Mucosa of gallbladder (tissue), 1 donor: ENCODE measurements at regions not wholly inside any gene's neighbourhood (a gene's known extent, or its start where the extent isn't known, plus 50 kb on each side); places are given as distances from the start of the nearest gene placed in this dataset.
A peak's percentile ranks its signal among the peaks of the same experiment; 100 is the strongest.

Source experiments
- DNase-seq: peaks from one replicate; pipeline ENCODE4 v3.0.0-alpha.2; 2020; ENCODE audit warnings: low spot score
- donor health status: DM: no; HTN: no; CAD: no.

DNA sequence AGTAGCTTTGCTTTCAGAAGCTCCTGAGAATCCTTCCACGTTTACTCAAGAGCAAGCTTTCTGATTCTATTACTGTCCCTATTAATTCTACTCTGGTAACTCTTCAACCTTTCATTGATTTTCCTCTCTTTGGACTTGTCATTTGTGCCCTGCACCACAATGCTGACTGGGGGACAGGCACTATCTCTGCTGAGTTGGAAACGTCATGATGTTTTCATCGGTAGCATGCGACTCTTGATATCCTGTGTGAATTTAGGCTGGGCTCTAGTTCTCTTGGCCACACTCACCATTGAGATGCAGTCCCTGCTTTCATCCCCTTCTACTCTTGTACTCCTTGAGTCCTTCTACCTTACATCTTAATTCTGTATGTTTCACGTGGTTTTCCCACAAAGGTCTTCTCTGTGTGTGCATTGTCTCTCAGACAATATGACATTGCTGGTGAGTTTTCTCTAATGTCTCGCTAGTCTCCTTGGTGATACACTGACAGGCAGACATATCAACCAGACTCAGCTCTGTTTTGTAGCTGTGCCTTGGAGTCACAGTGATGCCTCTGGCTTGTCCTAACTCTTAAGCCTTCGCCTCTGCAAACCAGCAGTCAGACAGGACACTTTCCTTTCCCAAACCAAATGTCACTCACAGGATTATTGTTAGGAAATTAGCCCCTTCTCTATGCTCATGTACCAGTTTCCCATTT, 223.6 kb upstream of the ADGRL2 start:
- no peak for DNase-seq

DNA sequence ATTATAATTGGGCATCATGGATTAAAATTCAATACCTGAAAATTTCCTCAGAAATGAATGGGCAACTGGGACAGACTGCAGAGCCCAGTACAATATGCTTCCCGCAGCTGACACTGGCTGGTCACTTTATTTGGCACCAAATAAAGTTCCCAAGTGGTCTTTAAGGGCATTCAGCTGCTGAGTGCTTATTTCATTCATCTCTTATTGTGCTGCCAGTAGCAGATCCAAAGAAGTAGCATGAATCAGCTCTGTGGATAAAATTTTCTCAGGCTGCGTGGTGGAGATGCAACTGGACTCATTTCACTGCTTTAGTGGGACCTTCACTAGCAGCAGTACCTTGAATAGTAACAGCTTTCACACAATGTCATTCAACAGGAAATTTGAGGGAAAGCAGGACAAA, 226.3 kb upstream of the ADGRL2 start:
- no peak for DNase-seq

DNA sequence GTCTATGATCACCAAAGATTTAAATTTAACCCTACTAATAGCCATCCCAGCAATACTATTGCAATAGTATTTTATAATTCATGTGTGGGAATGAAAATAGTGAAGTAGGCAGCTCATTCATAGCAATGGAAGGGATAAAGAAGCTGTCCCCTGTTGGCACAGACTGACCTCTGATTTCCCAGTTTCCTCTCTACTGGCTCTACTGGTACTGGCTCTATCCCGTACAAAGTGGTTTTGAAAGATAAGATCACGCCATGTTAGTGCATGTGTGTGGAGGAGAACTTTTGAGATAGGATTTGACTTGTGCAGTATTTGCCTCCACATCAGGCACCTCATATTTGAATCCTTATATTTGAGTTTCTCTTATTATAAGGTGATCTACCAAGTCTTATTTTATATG, 227.3 kb upstream of the ADGRL2 start:
- no peak for DNase-seq

DNA sequence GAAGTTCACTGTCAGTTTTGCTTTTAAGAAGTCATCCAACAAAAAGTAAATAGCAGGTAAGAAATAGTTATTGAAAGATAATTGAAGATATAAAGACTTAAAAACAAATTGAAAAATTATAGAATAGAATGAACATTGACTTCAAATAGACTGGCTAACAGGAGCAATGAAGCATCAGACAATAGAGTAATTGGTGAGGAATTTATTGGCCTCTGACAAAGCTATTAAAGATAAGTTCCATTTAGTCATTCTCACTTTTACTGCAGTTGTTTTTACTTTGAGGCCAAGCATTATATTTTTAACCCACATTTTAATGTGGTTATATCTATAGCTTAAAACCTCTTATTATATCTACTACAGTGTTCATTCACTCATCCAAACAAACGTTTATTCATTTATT, 228.8 kb upstream of the ADGRL2 start:
- no peak for DNase-seq

DNA sequence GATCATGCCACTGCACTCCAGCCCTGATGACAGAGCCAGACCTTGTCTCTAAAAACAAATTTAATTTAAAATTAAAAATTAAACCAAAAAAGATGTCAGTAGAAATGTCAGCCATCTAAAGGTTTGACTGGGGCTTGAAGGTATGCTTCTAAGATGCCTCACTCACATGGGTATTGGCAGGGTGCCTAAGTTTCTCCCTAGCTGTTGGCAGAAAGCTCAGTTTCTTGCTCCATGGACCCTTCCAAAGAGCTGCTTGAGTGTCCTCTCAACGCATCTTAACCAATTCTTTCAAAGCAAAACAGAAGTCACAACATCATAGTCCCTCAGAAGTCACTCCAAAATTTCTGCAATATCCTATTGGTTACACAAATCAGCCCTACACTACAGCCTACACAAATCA, 231.0 kb upstream of the ADGRL2 start:
- DNase-seq, result no peak

DNA sequence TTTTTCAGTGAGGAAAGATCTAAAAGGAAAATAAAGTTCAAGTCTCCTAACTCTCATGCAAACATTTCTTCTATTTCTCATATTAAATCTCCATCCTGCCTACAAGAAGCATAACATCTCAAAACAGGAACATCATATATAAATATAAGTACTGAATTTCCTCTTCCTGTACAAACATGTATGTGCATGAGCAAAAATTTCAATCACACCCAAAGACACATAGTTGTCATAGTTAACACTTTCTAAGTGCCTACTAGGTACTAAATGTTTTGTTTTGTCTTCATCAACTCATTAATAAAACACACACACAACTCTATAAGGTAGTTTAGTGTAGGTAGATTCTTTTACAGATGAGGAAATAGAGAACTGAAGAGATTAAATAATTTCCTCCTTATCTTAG, 237.1 kb upstream of the ADGRL2 start:
- no peak for DNase-seq

DNA sequence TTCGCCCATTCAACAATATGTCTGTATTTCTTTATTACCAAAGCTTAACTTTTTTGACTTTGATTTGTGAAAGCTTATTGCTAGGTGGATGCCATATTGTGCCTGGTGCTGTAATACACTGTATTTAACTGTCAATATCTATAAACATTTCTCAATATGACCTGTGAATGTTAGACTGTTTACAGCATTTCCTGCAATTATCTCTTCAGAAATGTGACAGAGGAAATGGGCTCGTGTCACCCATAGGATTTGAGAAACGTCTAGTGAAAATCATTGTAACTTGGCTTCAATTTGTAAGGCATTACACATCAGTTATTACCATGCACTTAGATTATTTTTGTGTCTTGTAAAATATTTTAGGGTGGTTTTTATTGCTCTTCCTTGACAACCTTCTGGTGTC, 237.8 kb upstream of the ADGRL2 start:
- no peak for DNase-seq

DNA sequence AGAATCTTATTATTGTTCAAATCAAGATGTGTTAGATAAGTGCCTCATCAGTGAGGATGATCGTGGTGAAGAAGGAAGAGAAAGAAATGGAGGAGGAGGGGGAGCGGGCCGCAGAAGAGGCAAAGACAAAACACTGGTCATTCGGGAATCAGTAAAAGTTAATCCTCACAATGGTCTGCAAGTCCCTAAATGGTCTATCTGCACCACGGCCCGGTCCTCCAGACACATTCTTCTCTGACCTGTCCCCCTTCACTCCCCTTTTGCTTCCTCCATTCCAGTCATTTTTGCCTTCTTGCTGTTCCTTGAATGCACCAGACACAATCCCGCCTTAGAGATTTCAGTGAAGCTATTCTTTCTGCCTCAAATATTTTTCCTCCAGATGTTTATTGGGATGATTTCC, 240.1 kb upstream of the ADGRL2 start:
- DNase-seq, result no peak

DNA sequence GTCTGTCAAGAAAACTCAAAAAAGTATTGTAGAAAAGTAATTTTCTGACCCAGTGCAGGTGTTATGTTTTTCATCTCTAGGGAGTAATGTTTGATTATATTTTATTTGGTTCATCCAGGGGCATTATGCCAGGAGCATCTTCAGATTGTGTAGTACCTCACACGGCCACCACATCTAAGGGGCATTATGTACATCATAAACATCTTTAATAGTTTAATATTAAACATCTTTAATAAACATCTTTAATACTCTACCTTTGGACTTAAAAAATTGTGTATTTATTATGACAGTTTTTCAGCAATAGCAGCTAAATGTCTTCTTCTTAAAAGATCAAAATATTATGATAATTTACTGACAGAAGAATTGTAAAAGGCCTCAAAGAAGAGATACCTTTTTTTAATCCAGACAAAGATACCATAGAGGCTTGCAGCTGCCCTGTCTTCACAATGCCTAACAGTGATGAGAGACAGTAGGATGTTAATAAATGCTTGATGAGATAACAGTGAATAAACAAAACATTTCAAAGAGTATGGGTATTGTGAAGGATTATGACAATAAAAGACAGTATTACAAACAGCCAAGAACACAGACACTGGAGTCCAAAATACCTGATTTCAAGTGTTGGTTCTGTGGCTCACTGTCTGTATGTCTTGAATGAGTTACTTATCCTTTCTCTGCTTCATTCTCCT, 240.9 kb upstream of the ADGRL2 start:
- no peak for DNase-seq

DNA sequence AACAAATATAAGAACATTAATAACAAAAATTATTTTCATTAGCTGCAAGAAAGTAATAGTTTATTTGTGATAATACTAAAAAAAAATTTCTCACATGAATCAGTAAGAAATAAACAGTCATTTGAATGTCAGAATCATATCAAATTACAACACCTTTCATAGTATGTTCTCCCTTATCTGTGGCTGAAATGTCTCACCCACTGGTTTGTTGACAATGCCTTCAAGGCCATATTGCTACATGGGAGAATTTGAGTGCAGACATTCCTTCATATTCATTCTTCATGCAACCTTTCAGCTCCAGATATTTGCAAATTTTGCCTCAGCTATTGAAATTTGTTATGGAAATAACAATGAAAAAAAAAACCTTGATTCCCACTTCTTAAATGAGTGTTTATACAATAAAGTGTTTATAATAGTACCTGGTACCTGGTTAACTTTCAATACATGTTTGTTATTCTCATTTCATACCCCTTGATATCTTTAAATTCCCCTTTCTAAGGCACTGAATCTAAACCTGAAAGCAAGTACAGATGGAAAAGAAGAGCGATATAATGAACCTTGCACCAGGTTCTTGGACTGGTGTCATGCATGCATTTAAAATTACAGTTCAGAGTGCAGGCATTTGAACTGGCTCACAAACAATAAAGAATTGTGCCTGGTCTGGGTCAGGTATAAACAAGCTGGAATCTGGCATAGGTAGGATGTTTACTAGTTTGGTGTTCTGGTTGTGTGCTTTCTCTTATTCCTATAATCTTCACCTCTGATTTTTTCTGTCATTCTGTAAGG, 242.2 kb upstream of the ADGRL2 start:
- DNase-seq, result no peak

DNA sequence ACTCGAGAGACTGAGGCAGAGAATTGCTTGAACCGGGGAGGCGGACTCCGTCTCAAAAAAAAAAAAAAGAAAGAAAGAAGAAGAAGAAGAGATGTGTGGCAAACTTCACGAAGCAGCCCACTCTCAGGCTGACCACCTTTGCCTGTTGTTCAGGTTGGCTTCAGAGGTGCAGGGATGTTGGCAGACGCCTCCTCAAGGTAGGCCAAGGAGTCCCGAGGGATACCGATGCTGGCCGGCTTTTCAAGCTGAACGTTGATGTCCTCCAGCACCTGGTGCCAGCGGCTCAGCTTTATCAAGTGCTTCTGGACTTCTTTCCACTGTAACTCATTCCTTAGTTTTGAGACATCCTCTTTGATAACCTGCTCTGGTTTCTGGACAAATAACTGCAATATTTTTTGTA, 243.8 kb upstream of the ADGRL2 start:
- DNase-seq, result no peak

DNA sequence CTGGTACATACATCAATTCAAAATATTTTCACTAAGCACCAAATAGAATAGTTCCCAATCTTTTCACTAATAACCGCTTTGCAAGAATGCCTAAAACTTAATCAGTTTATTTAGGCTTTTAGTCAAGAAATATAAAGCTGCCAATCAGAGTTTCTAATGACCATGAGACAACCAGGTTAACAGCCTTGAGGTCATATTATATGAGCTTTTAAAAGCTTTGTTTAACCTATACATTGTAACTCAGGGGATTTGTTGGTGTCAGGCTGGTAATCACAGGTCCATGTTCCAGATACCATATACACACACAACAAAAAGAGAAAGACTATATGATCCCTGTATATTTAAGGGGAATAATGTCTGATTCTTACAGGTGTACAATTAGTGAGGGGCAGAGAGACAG, 246.2 kb upstream of the ADGRL2 start:
- no peak for DNase-seq

DNA sequence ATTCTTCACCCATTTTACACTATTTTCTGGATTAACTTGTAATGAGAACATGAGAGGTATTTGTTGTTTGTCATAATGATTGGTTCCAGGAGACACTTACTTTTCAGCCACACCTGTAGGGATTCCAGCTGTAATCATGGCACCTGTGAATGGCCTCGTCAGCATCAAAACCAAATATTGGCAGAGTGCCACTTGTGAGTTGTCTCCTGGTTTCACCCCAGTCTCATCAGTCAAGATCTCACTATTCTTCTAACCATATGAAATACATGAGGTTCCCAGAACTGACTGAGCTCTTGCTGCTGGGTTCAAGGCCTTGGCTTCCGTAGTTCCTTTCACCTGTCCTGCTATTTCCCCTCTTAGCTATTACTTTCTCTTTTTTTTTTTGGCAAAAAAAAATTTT, 246.6 kb upstream of the ADGRL2 start:
- DNase-seq, result no peak

DNA sequence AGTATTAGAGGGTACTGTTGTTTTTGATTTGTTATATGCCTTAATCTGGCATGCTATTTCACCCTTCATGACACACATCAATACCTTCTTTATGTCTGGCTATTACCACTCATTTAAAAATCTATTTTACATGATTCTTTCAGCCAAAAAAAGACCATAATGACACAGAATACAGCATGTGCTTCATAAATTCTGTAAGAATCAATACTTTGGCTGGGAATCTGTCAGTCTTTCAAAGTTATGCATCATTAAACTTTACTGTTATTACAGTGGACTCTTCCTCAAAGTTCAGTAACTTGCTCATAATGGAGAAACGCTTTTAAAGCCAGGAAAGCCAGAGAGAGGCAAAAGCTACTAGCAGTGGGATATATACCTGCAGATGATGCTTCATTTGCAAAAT, 247.2 kb upstream of the ADGRL2 start:
- DNase-seq, result no peak

DNA sequence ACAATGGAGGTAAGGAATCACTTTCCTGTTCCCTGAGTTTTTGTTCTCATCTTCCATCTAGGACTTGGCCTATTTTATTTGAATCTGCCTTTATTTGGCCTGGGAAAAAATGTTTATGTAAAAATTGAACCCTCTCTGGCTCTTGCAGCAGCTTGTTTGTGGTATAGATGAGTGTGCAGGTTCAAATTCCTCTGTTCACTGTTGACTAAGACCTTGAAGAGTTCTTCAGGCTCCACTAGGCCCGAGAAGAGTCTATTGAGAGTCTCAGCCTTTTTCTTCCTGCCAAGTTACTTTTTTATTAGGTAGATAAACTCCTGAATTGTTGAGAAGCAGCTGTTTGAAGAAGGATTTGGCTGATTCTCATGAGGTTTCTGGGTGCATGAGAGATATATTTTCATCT, 248.8 kb upstream of the ADGRL2 start:
- no peak for DNase-seq

DNA sequence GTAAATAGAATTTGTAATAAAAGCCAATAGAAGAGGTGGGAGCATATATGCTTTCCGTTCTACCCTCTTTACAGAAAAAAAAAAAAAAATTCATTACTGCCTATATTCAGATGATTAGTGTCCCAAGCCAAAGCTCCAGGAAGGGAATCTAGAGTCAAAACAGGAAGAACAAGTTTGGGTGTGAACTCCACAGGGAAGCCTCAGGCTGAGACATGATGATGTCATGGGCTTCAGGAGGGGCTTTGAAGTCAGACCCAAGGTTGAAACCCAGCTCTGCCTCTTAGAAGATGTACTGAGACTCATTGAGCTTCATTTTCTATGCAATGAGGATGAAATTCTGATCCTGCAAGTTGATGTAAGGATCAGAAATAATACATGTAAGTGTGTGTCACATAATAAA, 250.0 kb upstream of the ADGRL2 start:
- DNase-seq, result no peak

DNA sequence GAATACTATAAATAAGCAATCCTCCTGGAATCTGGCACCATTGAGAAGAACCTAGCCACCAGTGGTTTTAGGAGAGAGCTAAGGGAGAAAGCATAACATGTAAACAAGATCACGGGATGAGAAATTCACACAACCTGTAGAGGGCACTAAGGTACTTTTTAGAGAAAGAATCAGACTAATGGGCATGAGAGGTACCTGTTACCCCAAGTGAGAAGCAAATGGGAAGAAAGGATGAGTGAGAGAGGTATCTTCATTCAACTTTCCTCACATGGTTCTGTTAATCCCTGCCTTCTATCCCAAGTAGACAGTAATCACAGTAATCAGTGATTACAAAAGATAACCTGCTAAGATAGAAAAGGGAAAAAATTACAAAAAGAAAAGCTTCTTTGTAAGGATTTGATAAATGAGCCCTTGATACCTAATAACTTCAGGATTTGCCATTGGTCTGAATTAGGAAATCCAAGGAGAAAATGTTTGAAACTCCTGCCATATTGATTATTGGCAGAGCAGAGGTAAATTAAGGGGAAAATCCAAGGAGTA, 251.1 kb upstream of the ADGRL2 start:
- DNase-seq, result peak; percentile 15

DNA sequence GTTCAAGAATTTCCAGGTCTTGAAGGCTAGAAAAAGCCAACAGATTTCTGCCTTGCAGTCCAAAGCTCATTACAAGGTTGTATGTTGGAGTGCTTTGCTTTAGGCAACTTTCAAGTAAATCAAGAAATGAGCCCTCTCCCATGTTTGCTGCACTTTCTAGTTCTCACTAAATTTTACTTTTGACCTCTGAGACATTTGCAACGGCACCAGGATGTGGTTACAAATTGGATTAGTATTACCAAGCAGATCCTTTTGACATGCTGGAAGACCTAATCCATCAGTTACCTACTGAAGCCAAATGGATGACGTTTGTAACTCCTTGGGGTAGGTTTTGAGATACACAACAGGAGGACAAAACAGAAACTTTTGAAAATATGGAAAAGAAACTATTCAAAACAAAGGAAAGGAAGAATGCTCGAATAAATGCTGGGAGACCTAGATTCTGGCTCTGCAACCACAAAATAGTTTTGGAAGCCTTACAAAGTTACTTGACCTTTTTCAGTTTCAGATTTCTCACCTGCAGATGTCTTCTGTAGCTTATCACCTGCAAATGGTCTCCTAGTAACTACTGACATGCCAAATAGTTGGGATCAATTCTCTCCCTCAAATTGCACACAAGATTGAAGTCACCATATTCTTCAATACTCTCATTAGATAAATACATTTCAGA, 251.7 kb upstream of the ADGRL2 start:
- no peak for DNase-seq

DNA sequence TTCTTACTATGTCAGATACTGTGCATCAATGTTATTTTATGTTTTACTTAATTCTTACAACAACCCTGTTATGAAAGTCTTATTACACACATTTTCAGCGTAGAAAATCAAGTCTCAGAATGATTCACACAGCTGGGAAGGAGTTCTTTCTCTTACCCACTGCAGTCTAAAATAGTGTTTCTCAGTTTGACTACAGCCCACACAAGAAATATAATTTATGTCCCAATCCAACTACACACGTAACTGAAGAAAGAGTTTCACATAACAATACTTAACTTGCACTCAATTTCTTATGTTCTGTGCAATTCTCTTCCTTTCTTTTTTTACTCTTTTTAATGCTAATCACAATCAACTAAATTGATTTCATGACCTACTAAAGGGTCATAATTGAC, 252.8 kb upstream of the ADGRL2 start:
- no peak for DNase-seq

DNA sequence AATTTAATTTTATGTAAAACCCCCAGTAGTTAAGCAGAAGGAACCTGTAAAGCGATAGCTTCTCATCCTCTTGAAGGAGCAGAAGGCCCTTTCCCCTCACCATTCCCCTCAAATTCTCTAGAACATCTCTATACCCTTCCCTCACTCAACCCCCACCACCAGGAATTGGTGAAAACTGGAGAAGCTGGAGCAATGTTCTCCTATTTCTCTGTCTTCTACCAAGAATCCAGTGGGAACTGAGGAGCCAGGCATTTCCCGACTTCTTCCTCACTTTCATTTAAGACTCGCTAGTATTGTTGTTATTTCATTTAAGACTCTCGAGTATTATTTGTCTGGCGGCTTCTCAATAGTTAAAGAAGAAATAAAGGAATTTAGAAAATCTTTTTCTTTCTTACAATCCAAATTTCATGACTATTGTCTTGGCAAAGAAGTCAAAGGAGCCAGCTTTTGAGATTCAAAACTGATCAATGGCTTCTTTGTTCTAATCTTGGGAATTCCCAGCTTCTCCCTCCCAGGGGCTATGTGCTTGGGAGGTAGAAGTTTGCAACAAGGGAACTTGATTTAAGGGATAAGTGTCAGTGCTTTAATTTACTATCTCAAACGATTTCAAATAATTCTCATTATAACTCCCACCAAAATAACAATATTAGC, 253.3 kb upstream of the ADGRL2 start:
- DNase-seq, result no peak

DNA sequence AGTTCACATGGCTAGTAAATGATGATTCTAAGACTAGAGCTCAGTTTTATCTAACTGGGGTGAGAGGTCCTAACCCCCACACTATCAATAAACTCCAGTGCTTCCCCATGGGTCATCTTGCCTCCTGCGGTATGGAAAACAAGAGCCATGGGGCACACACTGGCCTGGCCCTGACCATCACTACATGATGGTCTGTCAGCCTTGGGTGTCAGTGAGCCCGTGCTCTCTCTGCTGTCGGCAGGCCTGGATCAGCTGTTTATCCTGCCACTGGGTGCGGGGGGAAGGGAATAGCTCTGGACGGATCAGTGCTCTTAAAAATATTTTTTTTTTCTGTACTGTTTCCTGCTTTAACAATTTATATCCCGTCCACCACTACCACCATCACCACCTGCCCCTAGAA, 255.0 kb upstream of the ADGRL2 start:
- no peak for DNase-seq

DNA sequence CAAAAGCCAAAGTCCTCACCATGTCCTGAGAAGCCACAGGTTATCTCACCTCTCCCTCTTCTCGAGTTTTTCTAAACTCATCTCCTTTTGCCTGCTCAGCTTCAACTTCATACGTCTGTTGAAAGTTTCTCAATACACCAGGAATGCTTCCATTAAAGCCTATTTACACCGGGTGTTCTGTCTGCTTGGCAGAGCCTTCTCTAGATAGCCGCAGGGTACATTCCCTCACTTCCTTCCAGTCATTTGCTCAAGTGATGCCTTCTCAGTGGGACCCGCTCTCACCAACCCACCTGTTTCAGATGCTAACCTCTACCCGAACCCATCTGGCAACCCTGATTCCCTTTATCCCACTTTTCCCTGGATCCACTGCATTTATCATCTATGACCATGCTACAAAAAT, 257.0 kb upstream of the ADGRL2 start:
- DNase-seq, result no peak
